DND-41 (cell line): ENCODE measurements at regions not wholly inside any gene's neighbourhood (a gene's known extent, or its start where the extent isn't known, plus 50 kb on each side); places are given as distances from the start of the nearest gene placed in this dataset.

Experiments
- ATAC-seq: fragments of 200-7000 bp; cut with Tn5 transposase; 3 replicates; pipeline ENCODE4 v1.9.1; 2021; ENCODE audit warnings: low read depth; ENCODE audit not compliant: insufficient read depth
- DNase-seq: peaks from one replicate; pipeline ENCODE4 v3.0.0-alpha.2; 2020
- H2AFZ ChIP-seq: 2 replicates; pipeline ENCODE4 v1.6.0; 2012; ENCODE audit warnings: low read depth, low read length
- H3K27ac ChIP-seq: 2 replicates; pipeline ENCODE4 v1.5.1; 2012; ENCODE audit warnings: low read length, inconsistent platforms
- H3K27me3 ChIP-seq: fragments of 200-600 bp; sonication (generic); 2 replicates; pipeline ENCODE4 v1.6.0; 2012; ENCODE audit warnings: low read length, mild to moderate bottlenecking, inconsistent platforms; ENCODE audit not compliant: insufficient read depth, poor library complexity
- H3K36me3 ChIP-seq: 2 replicates; pipeline ENCODE4 v1.5.1; 2012; ENCODE audit warnings: low read length, inconsistent platforms; ENCODE audit not compliant: insufficient read depth
- H3K4me1 ChIP-seq: 2 replicates; pipeline ENCODE4 v1.5.1; 2012; ENCODE audit warnings: mild to moderate bottlenecking, low read length; ENCODE audit not compliant: insufficient read depth
- H3K4me2 ChIP-seq: 2 replicates; pipeline ENCODE4 v1.6.0; 2012; ENCODE audit warnings: mild to moderate bottlenecking, moderate library complexity, low read length, inconsistent platforms; ENCODE audit not compliant: insufficient read depth
- H3K4me3 ChIP-seq, 2 experiments: fragments of 200-600 bp in 1 of 2; shearing (Covaris generic) in 1 of 2; 2 replicates each; pipeline ENCODE4 v1.5.1; 2012 to 2016; ENCODE audit warnings: inconsistent platforms in 2 of 2, low read length in 2 of 2, mild to moderate bottlenecking in 2 of 2, low read depth in 1 of 2, moderate library complexity in 1 of 2
- H3K79me2 ChIP-seq: 2 replicates; pipeline ENCODE4 v1.6.0; 2012; ENCODE audit warnings: low read length, inconsistent platforms; ENCODE audit not compliant: insufficient read depth
- H3K9ac ChIP-seq: 2 replicates; pipeline ENCODE4 v1.6.0; 2012; ENCODE audit warnings: low read depth, mild to moderate bottlenecking, inconsistent platforms, low read length, moderate library complexity
- H3K9me3 ChIP-seq: 2 replicates; pipeline ENCODE4 v1.5.1; 2012; ENCODE audit warnings: low read length, moderate library complexity, mild to moderate bottlenecking, inconsistent platforms; ENCODE audit not compliant: insufficient read depth, severe bottlenecking
- H4K20me1 ChIP-seq: 2 replicates; pipeline ENCODE4 v1.6.0; 2012; ENCODE audit warnings: low read length; ENCODE audit not compliant: insufficient read depth
- CTCF ChIP-seq: IDR thresholded peaks from 2 replicates; pipeline ENCODE4 v1.5.1; 2012; ENCODE audit warnings: borderline replicate concordance, low read length, moderate library complexity, mild to moderate bottlenecking; ENCODE audit not compliant: poor library complexity, severe bottlenecking; ENCODE audit errors: extremely low read depth
- EZH2 ChIP-seq: IDR thresholded peaks from 3 replicates; pipeline ENCODE4 v1.6.1; 2012; ENCODE audit warnings: borderline replicate concordance, low read depth, mild to moderate bottlenecking, moderate library complexity, low read length, inconsistent platforms; ENCODE audit not compliant: severe bottlenecking

GRCh38 chr5:173709145-173709544 is 92.7 kb upstream of the BOD1 start:
- TF ChIP-seq CTCF (no peak), EZH2 (no peak)
- no peaks in the 10 kb centered on the region for H3K79me2 ChIP-seq
- H3K4me3 ChIP-seq, result no peak overlapping the region
- no peak for DNase-seq
- H3K27ac ChIP-seq, result no peak overlapping the region
- H3K4me1 ChIP-seq, result peaks cover 15% of the 10 kb centered on the region
- no peak overlapping the region for H3K9ac ChIP-seq
- no peak for ATAC-seq
- no peak overlapping the region for H2AFZ ChIP-seq
- no peak overlapping the region for H3K4me2 ChIP-seq
- no peaks in the 10 kb centered on the region for H3K36me3 ChIP-seq
- no peaks in the 10 kb centered on the region for H3K27me3 ChIP-seq
- H4K20me1 ChIP-seq, result no peaks in the 10 kb centered on the region
- H3K9me3 ChIP-seq, result no peaks in the 10 kb centered on the region

GRCh38 chr5:173709761-173710160 is 93.3 kb upstream of the BOD1 start:
- peaks cover 15% of the 10 kb centered on the region for H3K4me1 ChIP-seq
- TF ChIP-seq EZH2 (no peak), CTCF (no peak)

GRCh38 chr5:173710528-173710927 is 94.1 kb upstream of the BOD1 start:
- Histone ChIP-seq H3K9ac (no peak overlapping the region), H3K4me1 (peaks cover 15% of the 10 kb centered on the region), H3K9me3 (no peaks in the 10 kb centered on the region), H3K4me2 (no peak overlapping the region), H2AFZ (no peak overlapping the region), H3K79me2 (no peaks in the 10 kb centered on the region), H3K27me3 (no peaks in the 10 kb centered on the region), H3K36me3 (no peaks in the 10 kb centered on the region), H3K27ac (no peak overlapping the region), H3K4me3 (no peak overlapping the region), H4K20me1 (no peaks in the 10 kb centered on the region)
- ATAC-seq, result no peak
- DNase-seq, result no peak
- TF ChIP-seq EZH2 (no peak), CTCF (no peak)

More at GRCh38 chr5:173709761-173710160, 93.3 kb upstream of the BOD1 start:
- H3K4me2 ChIP-seq, result no peak overlapping the region
- H3K27ac ChIP-seq, result no peak overlapping the region
- H3K36me3 ChIP-seq, result no peaks in the 10 kb centered on the region
- H2AFZ ChIP-seq, result no peak overlapping the region
- no peaks in the 10 kb centered on the region for H3K9me3 ChIP-seq
- no peak overlapping the region for H3K9ac ChIP-seq
- ATAC-seq (no peak), DNase-seq (no peak)
- H3K79me2 ChIP-seq, result no peaks in the 10 kb centered on the region
- no peaks in the 10 kb centered on the region for H4K20me1 ChIP-seq
- H3K4me3 ChIP-seq, result no peak overlapping the region
- H3K27me3 ChIP-seq, result no peaks in the 10 kb centered on the region

- no peaks in the 10 kb centered on the region for H3K27me3 ChIP-seq
- no peak for ATAC-seq
- H2AFZ ChIP-seq, result no peak overlapping the region
- TF ChIP-seq CTCF, result no peak
- TF ChIP-seq EZH2, result no peak
- H3K27ac ChIP-seq, result no peak overlapping the region
- peaks cover 12% of the 10 kb centered on the region for H3K4me1 ChIP-seq
- H3K36me3 ChIP-seq, result no peaks in the 10 kb centered on the region
- H3K9me3 ChIP-seq, result no peaks in the 10 kb centered on the region
- no peak for DNase-seq
- H3K4me3 ChIP-seq, result no peak overlapping the region
- H3K79me2 ChIP-seq, result no peaks in the 10 kb centered on the region
- H3K9ac ChIP-seq, result no peak overlapping the region
- H4K20me1 ChIP-seq, result no peaks in the 10 kb centered on the region
- H3K4me2 ChIP-seq, result no peak overlapping the region
Measured at GRCh38 chr5:173711466-173711865, 95.0 kb upstream of the BOD1 start.
